ENCODE measurements at regions not wholly inside any gene's neighbourhood (a gene's known extent, or its start where the extent isn't known, plus 50 kb on each side); places are given as distances from the start of the nearest gene placed in this dataset.

GRCh38 chr4:117447925-117448324 is 362.5 kb upstream of the TRAM1L1 start:
- DNase-seq, result no peak

GRCh38 chr4:117455088-117455487 is 369.7 kb upstream of the TRAM1L1 start:
- DNase-seq, result no peak

GRCh38 chr4:117466388-117466787 is 381.0 kb upstream of the TRAM1L1 start:
- DNase-seq, result no peak

- no peak for DNase-seq
Measured at GRCh38 chr4:117467404-117467803, 382.0 kb upstream of the TRAM1L1 start.

- no peak for DNase-seq
Measured at GRCh38 chr4:117474987-117475386, 389.6 kb upstream of the TRAM1L1 start.

- no peak for DNase-seq
Measured at GRCh38 chr4:117477925-117478324, 392.5 kb upstream of the TRAM1L1 start.

- DNase-seq, result no peak
Measured at GRCh38 chr4:117478702-117479101, 393.3 kb upstream of the TRAM1L1 start.

- DNase-seq, result no peak
Measured at GRCh38 chr4:117479673-117480072, 394.3 kb upstream of the TRAM1L1 start.

- DNase-seq, result no peak
Measured at GRCh38 chr4:117481742-117482141, 396.4 kb upstream of the TRAM1L1 start.

- DNase-seq, result no peak
Measured at GRCh38 chr4:117488692-117489091, 403.3 kb upstream of the TRAM1L1 start.

GRCh38 chr4:117489107-117489506 is 403.7 kb upstream of the TRAM1L1 start:
- DNase-seq, result no peak

- peak; percentile 51 for DNase-seq
Measured at GRCh38 chr4:117491516-117491915, 406.1 kb upstream of the TRAM1L1 start.

GRCh38 chr4:117495802-117496201 is 410.4 kb upstream of the TRAM1L1 start:
- DNase-seq, result no peak

- peak; percentile 60 for DNase-seq
Measured at GRCh38 chr4:117512414-117512813, 427.0 kb upstream of the TRAM1L1 start.

- DNase-seq, result peak; percentile 8
Measured at GRCh38 chr4:117514391-117515175, 429.2 kb upstream of the TRAM1L1 start.

- DNase-seq, result no peak
Measured at GRCh38 chr4:117515921-117516320, 430.5 kb upstream of the TRAM1L1 start.

GRCh38 chr4:117527601-117528000 is 442.2 kb upstream of the TRAM1L1 start:
- DNase-seq, result no peak

- no peak for DNase-seq
Measured at GRCh38 chr4:117529401-117529800, 444.0 kb upstream of the TRAM1L1 start.

- DNase-seq, result no peak
Measured at GRCh38 chr4:117533501-117533900, 448.1 kb upstream of the TRAM1L1 start.

- no peak for DNase-seq
Measured at GRCh38 chr4:117545039-117545438, 459.7 kb upstream of the TRAM1L1 start.

- DNase-seq, result no peak
Measured at GRCh38 chr4:117549524-117549923, 464.1 kb upstream of the TRAM1L1 start.

GRCh38 chr4:117550085-117550484 is 464.7 kb upstream of the TRAM1L1 start:
- no peak for DNase-seq

GRCh38 chr4:117560329-117560728 is 474.0 kb upstream of the NDST3 start:
- peak; percentile 9 for DNase-seq

- no peak for DNase-seq
Measured at GRCh38 chr4:117574085-117574484, 460.2 kb upstream of the NDST3 start.

- no peak for DNase-seq
Measured at GRCh38 chr4:117575850-117576249, 458.4 kb upstream of the NDST3 start.

Measured in NCI-H524 treated with DMSO at 0.1 percent for 48 hours (cell line).